ENCODE measurements at regions not wholly inside any gene's neighbourhood (a gene's known extent, or its start where the extent isn't known, plus 50 kb on each side); places are given as distances from the start of the nearest gene placed in this dataset.

DNA sequence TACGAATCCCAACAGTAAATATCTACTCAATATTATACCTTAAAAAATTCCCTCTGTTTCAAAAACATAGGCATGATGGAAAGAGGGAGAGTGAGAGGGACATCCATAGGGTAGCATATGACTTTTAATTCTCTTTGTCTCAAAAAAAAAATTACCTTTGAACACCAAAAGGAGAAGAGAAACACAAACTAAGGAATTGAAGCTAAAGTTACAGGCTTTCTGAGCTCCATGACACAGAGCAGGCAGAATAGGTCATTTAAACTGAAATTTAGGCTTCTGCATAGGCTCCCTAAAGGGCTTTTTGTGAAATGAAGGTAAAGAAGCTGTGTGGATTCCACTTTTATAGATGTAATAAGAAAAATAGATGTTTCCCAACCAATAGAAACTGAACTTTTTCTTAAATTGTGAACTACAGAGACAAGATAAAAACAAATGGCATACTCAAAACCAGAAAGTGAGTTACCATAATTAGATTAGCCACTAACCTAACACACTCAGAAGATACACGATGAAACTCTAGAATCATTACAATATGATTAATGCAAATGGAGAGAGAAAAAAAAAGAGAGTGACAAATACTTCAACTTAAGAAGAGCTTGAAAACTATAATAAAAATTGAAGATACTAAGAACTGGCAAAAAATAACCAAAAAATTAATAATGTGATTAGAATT, 584.6 kb downstream of the GABRG1 start:
- ATAC-seq (ENCODE audit: low FRiP score) (no peak), DNase-seq (ENCODE audit: low spot score) (no peak)
- TF ChIP-seq, protein P1, sequence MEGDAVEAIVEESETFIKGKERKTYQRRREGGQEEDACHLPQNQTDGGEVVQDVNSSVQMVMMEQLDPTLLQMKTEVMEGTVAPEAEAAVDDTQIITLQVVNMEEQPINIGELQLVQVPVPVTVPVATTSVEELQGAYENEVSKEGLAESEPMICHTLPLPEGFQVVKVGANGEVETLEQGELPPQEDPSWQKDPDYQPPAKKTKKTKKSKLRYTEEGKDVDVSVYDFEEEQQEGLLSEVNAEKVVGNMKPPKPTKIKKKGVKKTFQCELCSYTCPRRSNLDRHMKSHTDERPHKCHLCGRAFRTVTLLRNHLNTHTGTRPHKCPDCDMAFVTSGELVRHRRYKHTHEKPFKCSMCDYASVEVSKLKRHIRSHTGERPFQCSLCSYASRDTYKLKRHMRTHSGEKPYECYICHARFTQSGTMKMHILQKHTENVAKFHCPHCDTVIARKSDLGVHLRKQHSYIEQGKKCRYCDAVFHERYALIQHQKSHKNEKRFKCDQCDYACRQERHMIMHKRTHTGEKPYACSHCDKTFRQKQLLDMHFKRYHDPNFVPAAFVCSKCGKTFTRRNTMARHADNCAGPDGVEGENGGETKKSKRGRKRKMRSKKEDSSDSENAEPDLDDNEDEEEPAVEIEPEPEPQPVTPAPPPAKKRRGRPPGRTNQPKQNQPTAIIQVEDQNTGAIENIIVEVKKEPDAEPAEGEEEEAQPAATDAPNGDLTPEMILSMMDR (IDR thresholded peaks at IDR 0.05), result no peak

DNA sequence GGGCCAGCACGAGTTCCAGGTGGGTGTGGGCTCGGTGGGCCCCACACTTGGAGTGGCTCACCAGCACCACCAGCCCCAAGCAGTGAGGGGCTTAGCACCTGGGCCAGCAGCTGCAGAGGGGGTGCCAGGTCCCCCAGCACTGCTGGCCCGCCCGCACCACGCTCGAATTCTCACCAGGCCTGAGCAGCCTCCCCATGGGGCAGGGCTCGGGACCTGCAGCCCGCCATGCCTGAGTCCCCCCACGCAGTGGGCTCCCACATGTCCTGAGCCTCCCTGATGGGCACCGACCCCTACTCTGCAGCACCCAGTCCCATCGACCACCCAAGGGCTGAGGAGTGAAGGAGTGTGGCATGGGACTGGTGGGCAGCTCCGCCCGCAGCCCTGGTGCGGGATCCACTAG, 593.4 kb downstream of the GABRG1 start:
- no peak for ATAC-seq (ENCODE audit: low FRiP score)
- DNase-seq (ENCODE audit: low spot score), result no peak
- TF ChIP-seq, protein P1 (IDR thresholded peaks at IDR 0.05), result no peak

DNA sequence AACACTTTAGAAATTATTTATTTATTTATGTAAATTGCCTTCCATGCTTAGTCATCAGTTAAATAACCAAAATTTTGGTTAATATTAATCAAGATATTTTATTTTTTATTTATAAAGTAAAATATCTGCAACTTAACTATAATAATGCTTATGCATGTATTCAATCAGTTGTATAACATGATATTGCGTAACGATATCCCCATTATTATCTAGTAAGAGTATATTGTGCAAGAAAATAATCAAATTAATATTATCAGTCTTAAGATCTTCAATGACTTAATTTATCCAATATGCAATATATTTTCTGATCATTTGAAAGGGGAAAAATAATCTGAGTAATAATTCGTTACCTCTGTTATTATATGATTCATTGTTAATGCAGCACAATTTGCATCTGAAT, 596.7 kb downstream of the GABRG1 start:
- TF ChIP-seq, protein P1 (IDR thresholded peaks at IDR 0.05), result no peak
- DNase-seq (ENCODE audit: low spot score), result no peak
- ATAC-seq (ENCODE audit: low FRiP score), result no peak

DNA sequence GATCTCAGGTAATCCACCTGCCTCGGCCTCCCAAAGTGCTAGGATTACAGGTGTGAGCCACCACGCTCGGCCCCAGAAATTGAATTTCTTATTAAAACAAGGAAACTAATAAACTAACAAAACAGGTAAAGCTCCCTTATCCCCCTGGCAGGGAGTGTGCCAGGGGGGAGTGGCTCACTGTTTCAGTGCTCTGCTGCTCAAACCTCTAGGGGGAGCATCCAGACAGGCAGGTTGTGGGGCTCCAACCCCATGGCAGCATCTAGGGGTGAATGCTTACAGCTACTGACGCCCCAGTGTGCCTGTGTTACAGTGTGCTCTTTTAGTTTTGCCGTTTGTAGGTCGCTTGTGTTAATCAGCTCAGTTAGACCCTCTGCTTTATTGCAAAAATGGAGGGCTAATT, 605.0 kb downstream of the GABRG1 start:
- DNase-seq (ENCODE audit: low spot score) (no peak), ATAC-seq (ENCODE audit: low FRiP score) (no peak)
- TF ChIP-seq, protein P1 (IDR thresholded peaks at IDR 0.05), result no peak

DNA sequence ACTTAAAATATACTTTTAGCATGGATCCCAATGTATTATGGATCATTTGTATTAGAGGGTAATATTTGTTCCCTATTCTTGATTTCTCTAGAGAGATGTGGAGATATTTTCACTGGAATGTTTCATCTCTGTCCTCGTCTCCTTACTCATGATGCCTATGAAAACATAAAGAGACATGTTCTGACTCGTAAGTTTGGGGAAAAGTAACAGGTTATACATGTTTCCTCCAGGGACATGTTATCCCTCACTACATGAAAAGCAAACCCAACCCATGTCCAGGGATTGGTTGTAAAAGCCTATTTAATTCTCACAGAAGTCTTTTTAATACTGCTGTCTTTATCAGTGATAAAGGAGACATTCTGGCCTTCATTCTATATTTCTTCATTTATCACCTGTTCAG, 621.4 kb downstream of the GABRG1 start:
- TF ChIP-seq, protein P1 (IDR thresholded peaks at IDR 0.05), result no peak
- no peak for DNase-seq (ENCODE audit: low spot score)

DNA sequence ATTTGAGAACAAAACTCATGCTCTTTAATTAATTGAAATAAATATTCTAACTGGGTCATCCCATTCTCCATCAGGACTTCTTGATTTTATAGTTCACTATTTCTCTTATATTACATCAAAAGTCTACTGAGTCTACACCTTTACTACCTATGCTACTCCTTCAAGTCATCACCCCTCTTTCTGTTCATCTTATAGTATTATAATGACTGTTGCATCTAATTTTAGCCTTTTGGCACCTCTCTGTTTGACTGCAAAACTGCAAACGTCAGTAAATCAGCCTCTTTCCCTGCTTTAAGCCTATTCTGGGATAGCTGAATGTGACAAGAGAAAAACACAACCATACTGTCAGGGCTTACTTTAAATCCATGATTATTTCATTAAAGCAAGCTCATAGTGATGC, 639.1 kb downstream of the GABRG1 start:
- ATAC-seq (ENCODE audit: low FRiP score) (no peak), DNase-seq (ENCODE audit: low spot score) (no peak)
- TF ChIP-seq, protein P1 (IDR thresholded peaks at IDR 0.05), result no peak

More for the DNA sequence above, 621.4 kb downstream of the GABRG1 start:
- no peak for ATAC-seq (ENCODE audit: low FRiP score)

DNA sequence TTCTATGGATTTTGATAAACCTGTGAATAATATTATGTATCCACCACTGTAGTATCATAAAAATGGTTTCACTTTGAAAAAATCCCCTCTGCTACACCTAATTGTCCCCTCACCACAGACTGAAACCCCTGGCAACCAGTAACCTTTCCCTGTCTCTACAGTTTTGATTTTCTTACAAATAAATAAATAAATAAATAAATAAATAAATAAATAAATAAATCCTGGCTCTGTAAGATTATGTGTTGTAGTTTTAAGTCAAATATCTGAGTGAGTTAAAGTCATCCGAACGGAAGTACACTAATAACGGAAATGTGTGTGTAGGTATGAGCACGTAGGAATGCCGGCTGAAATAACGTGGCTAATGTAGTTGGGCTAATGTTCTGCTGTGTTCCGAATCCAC, 641.5 kb downstream of the GABRG1 start:
- no peak for DNase-seq (ENCODE audit: low spot score)
- TF ChIP-seq, protein P1 (IDR thresholded peaks at IDR 0.05), result no peak

More for the DNA sequence above, 641.5 kb downstream of the GABRG1 start:
- no peak for ATAC-seq (ENCODE audit: low FRiP score)
